Heart left ventricle (tissue), 16 donors: ENCODE measurements at regions not wholly inside any gene's neighbourhood (a gene's known extent, or its start where the extent isn't known, plus 50 kb on each side); places are given as distances from the start of the nearest gene placed in this dataset.
A peak's percentile ranks its signal among the peaks of the same experiment; 100 is the strongest.

Source experiments
- ATAC-seq, 4 donors: fragments of 200-7000 bp; cut with Tn5 transposase; one replicate each; pipeline ENCODE4 v1.9.1; 2020 to 2022; ENCODE audit warnings: moderate library complexity in 4 of 4, mild to moderate bottlenecking in 3 of 4, moderate number of reproducible peaks in 1 of 4
- DNase-seq, 5 donors: peaks; one replicate each; pipeline ENCODE4 v3.0.0-alpha.2; 2020
- H3K27ac ChIP-seq, 12 donors: fragments of 200-600 bp; sonication (generic) in 4 of 12; one replicate each; pipeline versions ENCODE4 v1.5.0 to v1.8.0; 2016 to 2022; ENCODE audit warnings: mild to moderate bottlenecking in 2 of 12
- H3K27me3 ChIP-seq, 9 donors: fragments of 200-600 bp; sonication (generic) in 2 of 9; one replicate each; pipeline versions ENCODE4 v1.5.1 to v1.8.0; 2016 to 2022; ENCODE audit warnings: mild to moderate bottlenecking in 3 of 9
- H3K36me3 ChIP-seq, 9 donors: fragments of 200-600 bp; sonication (generic) in 2 of 9; one replicate each; pipeline versions ENCODE4 v1.5.0 to v1.8.0; 2018 to 2022; ENCODE audit warnings: mild to moderate bottlenecking in 2 of 9
- H3K4me1 ChIP-seq, 12 donors: fragments of 200-600 bp; sonication (generic) in 4 of 12; one replicate each; pipeline versions ENCODE4 v1.5.0 to v1.8.0; 2016 to 2022; ENCODE audit warnings: mild to moderate bottlenecking in 3 of 12
- H3K4me3 ChIP-seq, 12 donors: fragments of 200-600 bp; sonication (generic) in 4 of 12; one replicate each; pipeline versions ENCODE4 v1.5.0 to v1.8.0; 2017 to 2022; ENCODE audit warnings: mild to moderate bottlenecking in 9 of 12, moderate library complexity in 4 of 12
- H3K9me3 ChIP-seq, 12 donors: fragments of 200-600 bp; sonication (generic) in 4 of 12; one replicate each; pipeline versions ENCODE4 v1.5.0 to v1.8.0; 2016 to 2022; ENCODE audit warnings: mild to moderate bottlenecking in 1 of 12
- POLR2A ChIP-seq, 2 donors: fragments of 450-650 bp; IDR thresholded peaks; one replicate each; pipeline ENCODE4 v1.6.1; 2017; ENCODE audit warnings: antibody characterized with exemption in 2 of 2, mild to moderate bottlenecking in 2 of 2, moderate library complexity in 2 of 2
- WGBS, 4 donors: extraction: QIAGEN DNeasy Blood & Tissue Kit in 2 of 4; methylation state at CpG; one replicate each; pipeline versions ENCODE4 v1.1.5 to v1.1.7; 2013 to 2018; 5-methylcytosine and 5-hydroxymethylcytosine counted together
- intact Hi-C, 10 donors: fragments of 100-400 bp; cut with DNase I; formaldehyde crosslinking; loops; one replicate each; pipeline versions ENCODE4 v1.11.1 to v1.14.2; 2022
- TF ChIP-seq, protein P1 (sequence below), 12 donors: fragments of 200-600 bp; sonication (generic) in 4 of 12; IDR thresholded peaks; one replicate each; pipeline versions ENCODE4 v1.5.0 to v1.8.0; 2018 to 2022; ENCODE audit warnings: antibody characterized with exemption in 12 of 12, mild to moderate bottlenecking in 5 of 12
- donor health status: ischemic (EF 13 %, LVEDD 7.1; RV severe dilation, severe dysfunction).
- donor health status: healthy with polysubstance abuse.
- donor health status: DM: no; HTN: yes; CAD: no.
- donor health status: DM: no; HTN: no; CAD: no.
- donor health status: ischemic (EF 25% LVEDD 6.9; RV normal size, moderate dysfunction).
- donor health status: ischemic (EF 25% LVEDD 5.7; RV mildly dilated, moderate dysfunction).
- donor health status: healthy.
- donor health status: DM: yes; HTN: yes; CAD: no.
- donor health status: ischemic (EF 35%, LVEDD 5.7; RV mildly dilated, moderate dysfunction).
- donor health status: nonischemic (EF 11% LVEDD 7.7; RV severe dilation, severe dysfunction).
- donor health status: DM: yes; HTN: yes; CAD: no.
- donor health status: PGD.
- donor health status: ischemic (EF 29% LVEDD 5.4; RV normal size, mild dysfunction).
- donor health status: nonischemic (EF 23%, LVEDD 6.1; RV moderate dilation, normal function).

DNA sequence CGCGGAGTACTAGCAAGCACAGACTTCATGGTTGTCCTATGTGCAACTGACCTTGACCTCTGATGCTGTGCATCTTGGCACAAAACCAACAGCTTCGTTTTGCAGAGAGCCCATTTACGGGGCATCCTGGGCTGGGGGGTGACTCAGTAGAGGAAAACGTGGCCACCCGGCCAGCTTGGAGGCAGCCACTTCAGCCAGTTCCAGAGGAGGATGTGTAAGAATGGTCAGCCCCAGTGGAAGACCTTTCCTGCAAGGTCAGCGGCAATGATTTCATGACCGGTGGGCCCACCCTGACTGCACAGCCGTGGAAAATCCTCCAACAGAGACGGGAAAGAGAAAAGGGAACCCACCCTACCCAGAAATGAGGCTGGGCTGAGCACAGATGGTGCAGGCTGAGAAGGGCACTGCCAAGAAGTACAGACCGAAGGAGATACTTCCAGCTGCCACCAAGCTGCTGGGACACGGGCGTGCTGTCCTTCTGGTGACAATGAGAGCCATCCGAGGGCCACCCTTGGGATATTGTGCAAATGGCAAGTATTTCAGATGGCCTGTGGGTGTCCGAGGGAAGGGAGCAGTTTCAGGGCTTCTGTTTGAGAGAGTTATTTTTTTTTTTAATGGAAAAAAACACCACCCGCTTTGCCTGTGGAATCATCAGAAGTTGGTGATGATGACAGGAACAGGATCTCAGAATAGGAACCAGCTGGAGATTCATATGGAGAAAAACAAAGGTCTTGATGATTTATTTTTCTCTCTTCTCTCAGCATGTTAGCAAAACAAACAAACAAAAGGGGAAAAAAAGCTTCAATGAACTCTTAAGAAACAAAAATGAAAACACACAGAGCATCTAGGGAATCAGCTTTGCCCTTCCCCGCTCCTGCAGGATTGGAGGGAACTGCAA, 120.2 kb upstream of the RFLNA start:
- TF ChIP-seq, protein P1, sequence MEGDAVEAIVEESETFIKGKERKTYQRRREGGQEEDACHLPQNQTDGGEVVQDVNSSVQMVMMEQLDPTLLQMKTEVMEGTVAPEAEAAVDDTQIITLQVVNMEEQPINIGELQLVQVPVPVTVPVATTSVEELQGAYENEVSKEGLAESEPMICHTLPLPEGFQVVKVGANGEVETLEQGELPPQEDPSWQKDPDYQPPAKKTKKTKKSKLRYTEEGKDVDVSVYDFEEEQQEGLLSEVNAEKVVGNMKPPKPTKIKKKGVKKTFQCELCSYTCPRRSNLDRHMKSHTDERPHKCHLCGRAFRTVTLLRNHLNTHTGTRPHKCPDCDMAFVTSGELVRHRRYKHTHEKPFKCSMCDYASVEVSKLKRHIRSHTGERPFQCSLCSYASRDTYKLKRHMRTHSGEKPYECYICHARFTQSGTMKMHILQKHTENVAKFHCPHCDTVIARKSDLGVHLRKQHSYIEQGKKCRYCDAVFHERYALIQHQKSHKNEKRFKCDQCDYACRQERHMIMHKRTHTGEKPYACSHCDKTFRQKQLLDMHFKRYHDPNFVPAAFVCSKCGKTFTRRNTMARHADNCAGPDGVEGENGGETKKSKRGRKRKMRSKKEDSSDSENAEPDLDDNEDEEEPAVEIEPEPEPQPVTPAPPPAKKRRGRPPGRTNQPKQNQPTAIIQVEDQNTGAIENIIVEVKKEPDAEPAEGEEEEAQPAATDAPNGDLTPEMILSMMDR (IDR thresholded peaks at IDR 0.05): no peak
- no peak for TF ChIP-seq POLR2A (IDR thresholded peaks at IDR 0.05)
- Histone ChIP-seq H3K36me3 (no peaks in the 10 kb centered on the region), H3K27me3 (no peaks in the 10 kb centered on the region), H3K4me1 (peaks cover 0 to 8% (median 0%) of the 10 kb centered on the region in 12 donors), H3K27ac (no peak overlapping the region), H3K9me3 (no peaks in the 10 kb centered on the region), H3K4me3 (no peak overlapping the region)
- peak in 1 of 5 donors; percentile 28 for DNase-seq
- intact Hi-C loops: no loop called here
- peak in 3 of 4 donors; percentile 24 to 33 (median 31) for ATAC-seq
- 56 to 76% (median 71%) methylated on average over 16 to 17 of the region's 17 CpGs for WGBS, 4 donors

DNA sequence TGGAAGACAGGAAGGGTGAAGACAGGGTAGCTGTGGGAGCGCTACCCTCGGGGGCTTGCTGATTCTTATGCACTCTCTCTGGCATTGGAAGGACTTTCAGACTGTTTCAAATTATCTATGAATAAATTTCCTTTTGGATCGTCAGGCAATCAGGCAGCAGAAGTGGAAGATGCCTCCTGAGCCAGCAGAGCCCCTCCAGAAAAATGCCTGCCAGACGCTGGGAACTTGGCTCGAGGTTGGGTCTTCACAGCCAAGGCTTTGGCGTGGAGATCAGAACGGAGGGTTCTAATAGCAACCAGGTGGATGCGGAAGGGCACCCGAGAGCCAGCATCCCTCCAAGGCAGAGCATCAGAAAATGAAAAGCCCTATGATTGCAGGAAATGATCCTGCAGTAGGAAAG, 119.2 kb upstream of the RFLNA start:
- ATAC-seq: no peak
- TF ChIP-seq, protein P1 (IDR thresholded peaks at IDR 0.05): no peak
- TF ChIP-seq POLR2A (IDR thresholded peaks at IDR 0.05): no peak
- H3K27me3 ChIP-seq: no peaks in the 10 kb centered on the region

DNA sequence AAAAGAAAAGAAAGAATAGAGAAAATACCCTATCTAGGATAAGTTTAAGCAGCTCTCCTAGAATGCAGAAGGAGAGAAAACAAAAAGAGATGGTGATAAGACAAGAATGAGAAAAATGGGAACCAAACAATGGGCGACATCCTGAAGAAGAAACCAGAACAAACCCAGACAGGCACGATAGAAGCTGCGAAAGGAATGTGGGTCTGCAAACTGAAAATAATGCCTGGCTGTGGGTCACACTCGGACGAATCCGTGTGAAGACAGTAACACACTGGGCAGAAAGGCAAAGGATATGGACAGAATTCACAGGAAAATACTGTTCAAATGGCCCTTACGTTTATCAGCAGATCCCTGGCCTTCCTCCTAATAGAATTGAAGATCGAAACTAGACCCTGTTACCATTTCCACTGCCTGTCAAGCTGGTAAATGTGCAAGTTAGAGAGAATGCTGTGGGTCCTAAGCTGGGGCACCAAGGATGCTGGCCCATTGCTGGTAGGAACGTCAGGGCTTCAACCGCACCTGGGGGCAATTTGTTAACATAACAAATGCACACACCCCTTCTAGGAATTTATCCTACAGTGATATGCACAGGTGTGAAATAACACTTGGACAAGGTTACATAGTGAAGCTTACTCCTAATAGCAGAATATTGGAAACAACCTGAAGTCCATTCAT, 117.5 kb upstream of the RFLNA start:
- Histone ChIP-seq H3K4me3 (no peak overlapping the region), H3K27ac (no peak overlapping the region), H3K36me3 (no peaks in the 10 kb centered on the region), H3K27me3 (no peaks in the 10 kb centered on the region), H3K4me1 (no peaks in the 10 kb centered on the region), H3K9me3 (no peaks in the 10 kb centered on the region)
- TF ChIP-seq, protein P1 (IDR thresholded peaks at IDR 0.05): no peak
- ATAC-seq (no peak), DNase-seq (no peak)
- intact Hi-C loops: no loop called here
- 84 to 92% (median 87%) methylated on average over 10 of the region's 10 CpGs for WGBS, 4 donors

More for the DNA sequence above, 119.2 kb upstream of the RFLNA start:
- Histone ChIP-seq H3K27ac (no peak overlapping the region), H3K9me3 (no peaks in the 10 kb centered on the region), H3K4me1 (peaks cover 0 to 8% (median 0%) of the 10 kb centered on the region in 12 donors), H3K36me3 (no peaks in the 10 kb centered on the region), H3K4me3 (no peak overlapping the region)
- DNase-seq: no peak
- 71 to 77% (median 75%) methylated on average over 9 of the region's 9 CpGs for WGBS, 4 donors
- intact Hi-C loops: no loop called here

DNA sequence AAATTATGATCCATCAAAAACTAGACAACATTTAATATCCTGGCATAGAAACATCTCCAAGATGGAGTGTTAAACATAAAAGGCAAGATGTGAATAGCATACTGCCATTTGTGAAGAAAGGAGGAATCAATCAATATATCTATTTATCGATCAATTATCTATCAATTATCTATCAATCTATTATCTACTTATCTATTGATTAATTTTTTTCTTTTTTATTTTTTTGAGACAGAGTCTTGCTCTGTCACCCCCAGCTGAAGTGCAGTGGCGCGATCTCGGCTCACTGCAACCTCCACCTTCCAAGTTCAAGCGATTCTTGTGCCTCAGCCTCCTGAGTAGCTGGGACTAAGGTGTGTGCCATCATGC, 117.0 kb upstream of the RFLNA start:
- intact Hi-C loops: no loop called here

More for the DNA sequence above, 117.0 kb upstream of the RFLNA start:
- DNase-seq: no peak
- Histone ChIP-seq H3K9me3 (no peaks in the 10 kb centered on the region), H3K36me3 (no peaks in the 10 kb centered on the region), H3K27me3 (no peaks in the 10 kb centered on the region), H3K27ac (no peak overlapping the region), H3K4me1 (no peaks in the 10 kb centered on the region), H3K4me3 (no peak overlapping the region)
- TF ChIP-seq POLR2A (IDR thresholded peaks at IDR 0.05): no peak
- TF ChIP-seq, protein P1 (IDR thresholded peaks at IDR 0.05): no peak
- WGBS, 4 donors: 97 to 99% (median 97%) methylated on average over 5 of the region's 5 CpGs
- no peak for ATAC-seq
